ENCODE measurements at regions not wholly inside any gene's neighbourhood (a gene's known extent, or its start where the extent isn't known, plus 50 kb on each side); places are given as distances from the start of the nearest gene placed in this dataset.
A peak's percentile ranks its signal among the peaks of the same experiment; 100 is the strongest.

DNA sequence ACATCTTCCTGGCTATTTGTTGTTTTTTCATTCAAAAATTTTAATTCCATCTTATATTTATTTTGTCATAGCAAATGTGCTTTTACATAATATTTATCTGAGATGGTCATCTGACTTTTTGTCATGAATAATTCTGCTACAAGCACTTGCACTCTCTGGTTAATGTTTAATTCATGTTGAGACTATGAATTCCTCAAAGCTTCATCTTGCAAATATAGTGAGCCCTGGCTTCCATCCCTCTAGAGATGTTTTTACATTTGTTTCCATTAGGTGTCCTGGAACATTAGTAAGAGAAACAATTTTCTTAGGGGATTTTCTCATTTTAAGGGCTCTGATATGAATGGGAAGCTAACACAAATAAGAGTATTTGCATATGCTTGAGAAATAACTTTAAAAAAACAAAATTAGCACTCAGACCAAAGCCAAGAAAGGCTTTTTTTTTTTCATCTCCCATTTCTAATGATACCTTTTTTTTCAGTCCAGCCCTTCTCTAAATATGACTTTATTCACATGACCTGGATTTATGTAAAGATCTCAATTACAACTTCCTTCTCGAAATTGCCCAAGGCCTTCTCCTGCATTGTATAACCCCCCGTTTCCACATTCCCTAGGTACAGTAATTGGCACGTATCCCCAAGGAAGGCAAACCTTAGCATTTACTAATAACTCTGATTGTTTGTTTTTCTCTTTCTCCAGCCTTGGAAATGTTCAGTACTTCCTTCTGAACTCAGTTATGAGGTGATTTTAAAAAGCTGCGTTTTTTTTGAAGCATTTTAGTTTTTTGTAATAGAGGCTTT, 797.0 kb upstream of the GJE1 start:
- no peak for DNase-seq (ENCODE audit: low read depth in 3 of 3, low spot score in 1 of 3)

DNA sequence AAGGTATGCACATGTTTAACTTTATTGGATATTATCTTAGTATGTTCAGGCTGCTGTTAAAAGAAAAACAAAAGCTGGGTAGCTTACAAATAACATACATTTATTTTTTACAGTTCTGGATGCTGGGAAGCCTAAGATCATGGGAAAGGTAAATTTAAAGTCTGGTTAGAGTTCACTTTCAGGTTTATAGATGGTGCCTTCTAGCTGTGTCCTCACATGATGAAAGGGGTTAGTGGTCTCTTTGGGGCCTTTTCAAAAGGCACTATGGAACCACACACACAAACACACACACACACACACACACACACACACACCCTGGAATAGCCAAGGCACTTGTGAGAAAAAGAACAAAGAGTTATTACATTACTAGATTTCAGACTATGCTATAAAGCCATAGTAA, 805.8 kb upstream of the GJE1 start:
- DNase-seq (ENCODE audit: low read depth in 3 of 3, low spot score in 1 of 3), result no peak

GRCh38 chr6:141326426-141326825, 806.3 kb upstream of the GJE1 start:
- DNase-seq (ENCODE audit: low read depth in 3 of 3, low spot score in 1 of 3), result peak in 1 of 3 donors; percentile 0

DNA sequence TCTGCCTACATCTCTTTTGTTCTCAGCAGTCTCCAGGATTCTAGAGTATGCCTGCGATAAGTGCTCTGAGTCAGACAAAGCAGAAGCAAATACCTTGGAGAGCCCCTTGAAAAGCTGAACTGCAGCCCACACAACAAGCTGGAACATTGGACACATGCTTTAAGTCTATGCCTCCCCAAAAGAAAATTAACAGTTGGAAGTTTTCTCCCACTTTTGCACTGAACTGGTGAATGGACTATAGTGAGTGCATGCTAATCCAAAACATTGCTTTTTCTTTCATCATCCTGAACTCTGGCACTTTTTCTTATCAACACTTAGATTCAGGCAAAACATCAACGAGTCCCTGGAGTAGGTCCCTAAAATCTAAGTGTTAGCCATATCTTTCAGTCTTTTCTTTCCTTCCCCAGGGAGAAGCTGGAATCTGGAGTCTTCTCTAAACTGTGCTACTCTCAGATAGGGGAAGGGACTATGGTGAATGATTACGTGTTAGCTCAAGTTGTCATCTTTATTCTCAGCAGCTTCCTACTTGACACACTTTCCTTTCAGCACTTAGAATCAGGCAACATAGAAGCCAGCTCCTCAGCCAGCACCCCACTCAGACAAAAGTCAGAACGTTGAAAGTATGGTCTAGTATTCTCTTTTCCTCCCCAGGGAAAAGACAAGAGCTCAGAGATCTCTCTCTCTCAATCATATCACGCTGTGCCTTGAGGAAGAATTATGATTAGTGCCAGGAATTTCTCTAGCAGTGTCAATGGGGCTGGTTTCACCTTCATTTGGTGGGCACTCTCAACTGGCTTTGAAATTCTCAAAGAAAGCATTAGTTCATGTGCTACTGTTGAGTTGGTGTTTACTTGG, 811.0 kb upstream of the GJE1 start:
- no peak for DNase-seq (ENCODE audit: low read depth in 3 of 3, low spot score in 1 of 3)

DNA sequence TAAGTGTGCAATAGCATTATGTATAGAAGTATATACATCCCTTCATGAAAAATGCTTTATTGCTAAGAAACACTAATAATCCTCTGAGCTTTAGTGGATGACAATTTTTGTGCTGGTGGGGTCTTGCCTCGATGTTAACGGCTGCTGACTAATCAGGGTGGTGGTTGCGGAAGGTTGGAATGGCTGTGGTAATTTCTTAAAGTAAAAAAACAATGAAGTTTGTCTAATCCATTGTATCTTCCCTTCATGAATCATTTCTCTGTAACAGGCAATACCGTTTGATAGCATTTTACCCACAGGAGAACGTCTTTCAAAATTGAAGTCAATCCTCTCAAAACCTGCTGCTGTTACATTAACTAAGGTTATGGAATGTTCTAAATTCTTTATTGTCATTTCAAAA, 816.5 kb upstream of the GJE1 start:
- no peak for DNase-seq (ENCODE audit: low read depth in 3 of 3, low spot score in 1 of 3)

GRCh38 chr6:141313986-141314385, 818.7 kb upstream of the GJE1 start:
- DNase-seq (ENCODE audit: low read depth in 3 of 3, low spot score in 1 of 3), result no peak

DNA sequence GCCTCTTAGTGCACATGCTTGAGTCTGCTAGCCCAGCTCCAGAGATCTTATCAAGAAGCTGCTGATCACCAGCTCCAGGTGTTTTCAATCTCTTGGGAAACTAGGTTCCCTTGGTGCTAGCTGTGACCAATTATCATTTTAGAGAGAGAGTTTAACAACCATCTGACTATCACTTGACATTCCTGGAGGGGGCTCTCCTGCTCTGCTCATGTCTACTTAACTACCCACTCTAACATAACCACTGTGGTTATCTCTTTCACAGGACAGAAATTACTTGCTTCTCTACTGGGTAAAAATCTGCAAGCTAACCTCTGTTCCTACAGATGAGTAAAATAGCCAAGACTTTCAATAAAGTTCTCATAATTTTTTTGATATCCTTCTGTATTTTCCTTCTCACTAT, 823.4 kb upstream of the GJE1 start:
- DNase-seq (ENCODE audit: low read depth in 3 of 3, low spot score in 1 of 3), result no peak

GRCh38 chr6:141307309-141307998, 825.3 kb upstream of the GJE1 start:
- no peak for DNase-seq (ENCODE audit: low read depth in 3 of 3, low spot score in 1 of 3)

DNA sequence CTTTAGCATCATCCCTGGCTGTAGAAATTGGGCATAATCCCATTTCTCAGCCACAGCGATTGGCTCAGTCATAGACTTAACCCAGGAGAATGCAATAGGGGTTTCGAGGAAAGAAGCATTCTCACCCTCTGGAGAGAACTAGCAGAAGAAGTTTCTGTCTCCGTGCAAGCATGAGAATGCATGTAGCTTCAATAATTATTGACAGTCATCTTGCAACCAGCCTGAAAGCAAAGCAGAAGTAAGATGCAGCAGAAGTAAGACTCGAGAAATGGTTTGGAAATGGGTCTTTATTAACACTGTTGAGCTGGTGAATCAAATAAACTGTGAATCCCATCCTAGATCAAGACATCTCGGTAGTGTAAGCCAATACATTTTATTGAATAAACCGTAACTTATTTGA, 828.8 kb upstream of the GJE1 start:
- no peak for DNase-seq (ENCODE audit: low read depth in 3 of 3, low spot score in 1 of 3)

GRCh38 chr6:141301779-141302178, 830.9 kb upstream of the GJE1 start:
- DNase-seq (ENCODE audit: low read depth in 3 of 3, low spot score in 1 of 3), result no peak

DNA sequence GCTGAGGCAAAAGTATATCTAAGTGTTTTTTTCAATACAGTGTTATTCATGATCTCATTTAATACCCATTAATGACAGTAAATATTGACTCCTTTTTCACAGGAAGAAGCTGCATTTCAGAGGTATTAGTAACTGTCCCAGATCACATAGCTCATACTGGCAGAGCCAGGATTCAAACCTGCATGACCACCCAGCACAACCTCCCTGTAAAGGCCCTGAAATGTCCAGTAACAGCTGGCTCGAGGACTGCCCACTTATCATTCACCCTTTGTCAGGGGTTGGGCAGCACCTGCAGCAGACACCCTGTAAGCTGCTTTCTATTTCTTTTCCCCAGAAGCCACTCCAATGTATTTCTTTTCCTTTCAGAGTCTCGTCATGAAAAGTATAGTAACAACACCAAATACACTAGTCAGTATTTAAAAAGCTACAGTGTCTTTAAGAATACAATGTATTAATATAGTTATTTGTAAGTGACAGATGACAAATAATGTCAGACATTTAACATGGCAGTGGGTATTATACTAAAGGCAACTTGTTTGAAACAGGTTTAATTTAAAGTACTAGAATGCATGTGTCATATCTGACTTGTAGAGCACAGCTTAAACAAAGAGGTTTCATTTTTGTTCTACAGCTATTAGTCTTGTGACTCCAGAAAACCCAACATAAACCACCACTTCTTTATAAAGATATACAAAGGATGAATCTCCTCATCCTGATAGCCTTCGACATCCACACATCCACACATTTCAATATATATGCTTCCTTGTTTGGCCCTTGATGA, 841.6 kb upstream of the GJE1 start:
- no peak for DNase-seq (ENCODE audit: low read depth in 3 of 3, low spot score in 1 of 3)

- DNase-seq (ENCODE audit: low read depth in 3 of 3, low spot score in 1 of 3), result no peak
These were observed 843.8 kb upstream of the GJE1 start for GRCh38 chr6:141288947-141289346.

DNA sequence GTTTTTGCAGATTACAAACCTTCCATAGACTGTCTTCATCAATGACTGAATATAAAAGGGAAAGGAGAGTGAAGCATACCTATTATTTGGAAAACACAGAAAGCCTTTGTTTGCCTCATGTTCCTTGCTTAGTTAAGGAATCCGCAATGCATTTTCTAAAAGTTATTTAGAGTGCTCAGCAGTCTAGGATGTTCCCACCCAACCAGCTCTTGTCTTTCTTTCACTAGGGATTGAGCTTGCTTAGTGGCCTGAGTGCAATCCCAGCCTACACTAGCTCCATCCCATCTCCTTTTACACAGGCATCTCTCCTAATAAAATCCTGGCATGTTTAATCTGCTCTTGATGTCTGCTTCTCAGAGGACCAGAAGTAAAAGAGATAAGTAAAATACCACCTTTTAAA, 850.5 kb upstream of the GJE1 start:
- DNase-seq (ENCODE audit: low read depth in 3 of 3, low spot score in 1 of 3), result no peak

DNA sequence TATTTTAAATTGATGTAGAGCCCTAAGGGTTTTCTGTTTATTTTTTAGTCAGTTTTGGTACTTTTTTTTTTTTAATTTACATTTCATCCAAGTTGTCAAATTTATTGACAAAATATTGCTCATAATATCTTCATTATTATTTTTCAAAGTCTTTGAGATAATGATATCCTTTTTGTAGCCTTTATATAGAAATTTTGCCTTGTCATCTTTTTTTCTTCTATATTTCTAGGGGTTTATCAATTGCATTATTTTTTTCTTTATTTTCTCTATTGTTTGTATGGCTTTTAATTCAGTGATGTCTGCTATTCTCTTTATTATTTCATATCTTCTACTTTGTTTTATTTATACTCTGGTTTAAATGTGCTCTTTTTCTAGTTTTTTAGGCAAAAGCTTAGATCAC, 863.0 kb upstream of the GJE1 start:
- no peak for DNase-seq (ENCODE audit: low read depth in 3 of 3, low spot score in 1 of 3)

GRCh38 chr6:141267420-141267819, 865.3 kb upstream of the GJE1 start:
- no peak for DNase-seq (ENCODE audit: low read depth in 3 of 3, low spot score in 1 of 3)

- no peak for DNase-seq (ENCODE audit: low read depth in 3 of 3, low spot score in 1 of 3)
These were observed 866.7 kb upstream of the GJE1 start for GRCh38 chr6:141265756-141266623.

GRCh38 chr6:141264101-141264500, 868.6 kb upstream of the GJE1 start:
- no peak for DNase-seq (ENCODE audit: low read depth in 3 of 3, low spot score in 1 of 3)

- no peak for DNase-seq (ENCODE audit: low read depth in 3 of 3, low spot score in 1 of 3)
These were observed 871.1 kb upstream of the GJE1 start for GRCh38 chr6:141261672-141262060.

DNA sequence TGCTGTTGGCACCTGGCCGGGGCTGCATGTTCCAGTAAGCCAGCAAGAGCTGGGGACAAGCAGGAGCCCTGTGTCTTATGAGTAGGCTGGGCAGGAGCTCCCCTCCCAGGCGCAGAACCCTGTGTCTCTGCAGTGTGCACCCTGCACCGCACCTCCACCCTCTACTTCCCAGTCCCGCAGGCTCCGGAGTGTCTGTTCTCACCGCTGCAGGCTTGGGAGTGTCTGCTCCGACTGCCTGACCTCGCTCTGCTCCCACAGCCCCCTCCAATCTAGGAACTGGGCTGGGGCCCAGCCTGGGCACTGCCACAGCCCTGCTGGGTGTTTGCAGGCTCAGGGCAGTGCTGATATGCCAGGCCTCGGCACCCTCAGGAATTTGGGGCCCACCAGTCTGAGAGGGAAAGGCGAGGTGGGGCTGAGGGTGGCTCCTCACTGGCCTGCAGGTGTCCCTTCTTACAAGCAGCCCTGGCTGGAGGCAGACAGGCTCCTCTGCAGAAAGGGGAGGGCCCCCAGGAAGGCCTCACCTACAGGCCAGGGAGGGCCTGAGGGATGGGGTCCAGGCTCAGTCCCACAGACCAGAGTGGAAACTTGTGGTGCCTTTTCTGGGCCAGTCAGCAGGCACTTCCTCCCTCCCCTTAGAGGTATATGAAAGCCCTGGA, 871.6 kb upstream of the GJE1 start:
- DNase-seq (ENCODE audit: low read depth in 3 of 3, low spot score in 1 of 3), result no peak

GRCh38 chr6:141260627-141261015, 872.1 kb upstream of the GJE1 start:
- DNase-seq (ENCODE audit: low read depth in 3 of 3, low spot score in 1 of 3), result no peak
